A204.1 (cell line): ENCODE measurements at regions not wholly inside any gene's neighbourhood (a gene's known extent, or its start where the extent isn't known, plus 50 kb on each side); places are given as distances from the start of the nearest gene placed in this dataset.

ENCODE experiments used
- FAIRE-seq: peaks from 2 replicates; lab custom pipeline; 2012; peaks lifted over from hg19 to GRCh38; lab: Jason Lieb, UNC

GRCh38 chr4:71932941-71933340 is 98.9 kb upstream of the NPFFR2 start:
- no peak for FAIRE-seq

GRCh38 chr4:71938776-71939175 is 93.0 kb upstream of the NPFFR2 start:
- no peak for FAIRE-seq

- FAIRE-seq: peak; percentile 30
Measured at GRCh38 chr4:71941001-71941400, 90.8 kb upstream of the NPFFR2 start.

GRCh38 chr4:71944956-71945355 is 86.8 kb upstream of the NPFFR2 start:
- no peak for FAIRE-seq

GRCh38 chr4:71945791-71946190 is 86.0 kb upstream of the NPFFR2 start:
- FAIRE-seq: no peak

GRCh38 chr4:71958978-71959377 is 72.8 kb upstream of the NPFFR2 start:
- no peak for FAIRE-seq

GRCh38 chr4:71962622-71963264 is 69.1 kb upstream of the NPFFR2 start:
- FAIRE-seq: no peak

- FAIRE-seq: no peak
Measured at GRCh38 chr4:71974681-71975080, 57.1 kb upstream of the NPFFR2 start.

GRCh38 chr4:71976523-71976922 is 55.3 kb upstream of the NPFFR2 start:
- no peak for FAIRE-seq

- FAIRE-seq: no peak
Measured at GRCh38 chr4:71978210-71978835, 53.5 kb upstream of the NPFFR2 start.

GRCh38 chr4:71980976-71981375 is 50.8 kb upstream of the NPFFR2 start:
- no peak for FAIRE-seq
